ENCODE measurements at regions not wholly inside any gene's neighbourhood (a gene's known extent, or its start where the extent isn't known, plus 50 kb on each side); places are given as distances from the start of the nearest gene placed in this dataset.

DNA sequence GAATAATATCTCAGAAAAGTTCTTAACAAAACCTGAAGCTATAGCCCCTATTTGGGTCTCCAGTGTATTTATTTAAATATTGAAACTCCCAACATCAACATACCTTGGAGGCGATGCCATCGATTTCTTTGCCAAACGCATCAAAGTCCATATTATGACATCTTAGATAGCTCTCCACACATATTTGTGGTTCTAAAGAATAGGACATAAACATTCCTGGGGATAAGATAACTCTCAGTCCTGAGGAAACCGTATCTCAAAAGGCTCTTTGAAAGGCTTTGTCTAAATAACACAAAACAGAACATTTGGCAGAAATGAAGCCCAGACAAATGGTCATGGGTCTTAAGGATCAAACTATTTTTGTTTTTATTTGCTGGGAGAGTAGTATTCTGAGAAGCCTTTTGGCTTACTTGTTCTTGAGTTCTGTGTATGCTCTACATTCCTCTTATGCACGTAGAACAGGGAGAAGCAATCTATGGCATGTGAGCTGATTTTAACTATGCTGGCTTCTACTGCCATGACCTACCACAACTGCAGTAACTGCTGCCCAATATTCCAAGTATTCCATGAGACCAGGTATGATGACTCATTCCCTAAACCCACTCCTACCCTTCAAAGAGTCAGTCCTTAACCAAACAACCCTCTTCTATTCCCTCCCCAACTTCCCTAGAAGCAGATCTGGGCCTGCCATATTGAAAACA, 279.0 kb upstream of the ZFHX3 start:
- DNase-seq (ENCODE audit: low spot score) = no peak
- no peaks in the 10 kb centered on the region for H3K36me3 Mint-ChIP-seq (ENCODE audit: low read depth, unreplicated experiment)
- no peaks in the 10 kb centered on the region for H3K27me3 Mint-ChIP-seq (ENCODE audit: unreplicated experiment)
- no peak overlapping the region for H3K27ac Mint-ChIP-seq (ENCODE audit: unreplicated experiment)
- no peak overlapping the region for H3K4me3 Mint-ChIP-seq (ENCODE audit: unreplicated experiment)
- no peak for TF ChIP-seq CTCF (IDR thresholded peaks at IDR 0.05; ENCODE audit: unreplicated experiment)
- H3K9me3 Mint-ChIP-seq (ENCODE audit: unreplicated experiment) = no peaks in the 10 kb centered on the region
- peaks cover 5% of the 10 kb centered on the region for H3K4me1 Mint-ChIP-seq (ENCODE audit: unreplicated experiment)

DNA sequence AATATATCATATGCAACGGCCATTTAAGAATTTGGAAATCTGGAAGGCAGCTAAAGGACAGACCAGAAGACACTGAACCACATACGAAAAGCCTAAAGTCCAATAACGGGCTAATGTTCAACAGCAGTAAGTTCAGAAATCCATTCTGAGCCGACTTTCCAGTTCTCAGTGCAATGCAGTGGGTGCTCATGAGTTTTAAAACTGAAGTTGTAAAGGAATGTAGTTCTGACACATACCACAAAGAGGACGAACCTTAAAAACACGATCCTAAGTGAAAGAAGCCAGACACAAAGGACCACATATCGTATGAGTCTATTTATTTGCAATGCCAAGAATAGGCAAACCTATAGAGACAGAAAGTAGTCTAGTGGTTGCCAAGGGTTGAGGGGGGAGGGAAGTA, 278.3 kb upstream of the ZFHX3 start:
- no peaks in the 10 kb centered on the region for H3K27me3 Mint-ChIP-seq (ENCODE audit: unreplicated experiment)
- H3K9me3 Mint-ChIP-seq (ENCODE audit: unreplicated experiment) = no peaks in the 10 kb centered on the region
- H3K27ac Mint-ChIP-seq (ENCODE audit: unreplicated experiment) = no peak overlapping the region
- H3K4me3 Mint-ChIP-seq (ENCODE audit: unreplicated experiment) = no peak overlapping the region
- H3K36me3 Mint-ChIP-seq (ENCODE audit: low read depth, unreplicated experiment) = no peaks in the 10 kb centered on the region
- TF ChIP-seq CTCF (IDR thresholded peaks at IDR 0.05; ENCODE audit: unreplicated experiment) = no peak
- DNase-seq (ENCODE audit: low spot score) = no peak
- H3K4me1 Mint-ChIP-seq (ENCODE audit: unreplicated experiment) = peaks cover 5% of the 10 kb centered on the region

DNA sequence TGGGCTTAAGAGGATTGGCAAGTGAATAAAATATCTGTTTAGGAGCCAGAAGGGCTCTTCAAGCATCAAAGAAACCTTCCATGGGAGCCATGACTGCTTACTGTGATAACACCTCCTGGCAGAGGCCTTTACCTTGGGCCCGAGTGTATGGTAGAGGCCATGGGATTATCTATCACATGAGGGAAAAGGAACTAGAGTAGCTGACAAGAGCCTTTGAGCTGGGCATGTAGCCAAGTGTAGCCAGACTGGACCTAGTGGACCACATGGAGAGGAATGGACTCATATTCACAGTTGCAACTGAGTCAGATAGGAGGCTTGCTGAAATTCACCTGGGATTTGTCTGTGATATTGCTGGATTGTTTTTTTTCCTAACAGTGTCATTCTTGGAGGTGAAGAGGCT, 276.0 kb upstream of the ZFHX3 start:
- H3K9me3 Mint-ChIP-seq (ENCODE audit: unreplicated experiment) = no peaks in the 10 kb centered on the region
- H3K27me3 Mint-ChIP-seq (ENCODE audit: unreplicated experiment) = peaks cover 2% of the 10 kb centered on the region
- DNase-seq (ENCODE audit: low spot score) = no peak
- H3K27ac Mint-ChIP-seq (ENCODE audit: unreplicated experiment) = no peak overlapping the region
- H3K36me3 Mint-ChIP-seq (ENCODE audit: low read depth, unreplicated experiment) = no peaks in the 10 kb centered on the region
- peaks cover 5% of the 10 kb centered on the region for H3K4me1 Mint-ChIP-seq (ENCODE audit: unreplicated experiment)
- no peak overlapping the region for H3K4me3 Mint-ChIP-seq (ENCODE audit: unreplicated experiment)
- TF ChIP-seq CTCF (IDR thresholded peaks at IDR 0.05; ENCODE audit: unreplicated experiment) = no peak

DNA sequence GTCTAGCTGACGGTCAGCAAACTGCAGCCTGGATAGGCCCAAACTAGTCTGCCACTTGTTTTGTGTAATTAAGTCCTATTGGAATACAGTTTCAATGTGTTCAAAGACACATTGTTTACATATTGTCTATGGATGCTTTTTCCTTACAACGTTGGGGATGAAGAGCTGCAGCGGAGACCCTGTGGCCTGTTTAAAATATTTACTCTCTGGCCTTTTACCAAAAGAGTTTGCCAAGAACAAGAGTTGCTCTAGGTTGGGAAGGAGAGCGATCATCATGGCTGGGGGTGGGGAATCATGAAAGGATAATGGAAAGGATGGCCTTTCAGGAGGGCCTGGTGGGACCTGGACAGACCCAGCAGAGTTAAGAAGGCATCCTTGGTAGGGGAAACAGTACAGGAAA, 274.9 kb upstream of the ZFHX3 start:
- Mint-ChIP-seq H3K4me3 (ENCODE audit: unreplicated experiment) (no peak overlapping the region), H3K4me1 (ENCODE audit: unreplicated experiment) (peaks cover 5% of the 10 kb centered on the region), H3K36me3 (ENCODE audit: low read depth, unreplicated experiment) (no peaks in the 10 kb centered on the region), H3K9me3 (ENCODE audit: unreplicated experiment) (no peaks in the 10 kb centered on the region), H3K27ac (ENCODE audit: unreplicated experiment) (no peak overlapping the region), H3K27me3 (ENCODE audit: unreplicated experiment) (peaks cover 2% of the 10 kb centered on the region)
- no peak for TF ChIP-seq CTCF (IDR thresholded peaks at IDR 0.05; ENCODE audit: unreplicated experiment)
- no peak for DNase-seq (ENCODE audit: low spot score)

DNA sequence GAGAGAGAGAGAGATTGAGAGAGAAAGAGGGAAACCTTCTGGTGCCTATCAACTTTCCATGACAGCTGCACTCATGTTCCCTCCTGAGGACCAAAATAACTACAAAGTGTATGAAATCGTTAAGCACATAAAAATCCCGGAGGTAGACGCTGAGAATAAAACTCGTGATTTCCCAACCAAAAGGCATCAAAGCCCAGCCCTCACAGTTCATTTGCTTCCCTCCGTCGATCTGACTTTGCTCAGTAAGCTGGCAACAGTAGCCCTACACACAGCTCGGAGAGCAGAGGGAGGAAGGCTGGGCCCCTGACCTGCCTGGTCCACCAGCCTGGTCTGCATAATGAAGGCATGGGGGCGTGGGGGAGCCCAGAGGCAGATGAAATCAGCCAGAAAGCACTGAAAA, 273.9 kb upstream of the ZFHX3 start:
- H3K36me3 Mint-ChIP-seq (ENCODE audit: low read depth, unreplicated experiment) = no peaks in the 10 kb centered on the region
- H3K4me3 Mint-ChIP-seq (ENCODE audit: unreplicated experiment) = no peak overlapping the region
- no peak overlapping the region for H3K27ac Mint-ChIP-seq (ENCODE audit: unreplicated experiment)
- peaks cover 2% of the 10 kb centered on the region for H3K27me3 Mint-ChIP-seq (ENCODE audit: unreplicated experiment)
- no peak for DNase-seq (ENCODE audit: low spot score)
- peaks cover 5% of the 10 kb centered on the region for H3K4me1 Mint-ChIP-seq (ENCODE audit: unreplicated experiment)
- no peaks in the 10 kb centered on the region for H3K9me3 Mint-ChIP-seq (ENCODE audit: unreplicated experiment)
- no peak for TF ChIP-seq CTCF (IDR thresholded peaks at IDR 0.05; ENCODE audit: unreplicated experiment)
